GM21825 (cell line): ENCODE measurements at regions not wholly inside any gene's neighbourhood (a gene's known extent, or its start where the extent isn't known, plus 50 kb on each side); places are given as distances from the start of the nearest gene placed in this dataset.

Source experiments
- ATAC-seq: cut with Tn5 transposase; IDR thresholded peaks from one replicate; pipeline ENCODE4 v1.9.1; 2021; ENCODE audit warnings: mild to moderate bottlenecking, moderate library complexity; ENCODE audit not compliant: unreplicated experiment

- ATAC-seq: no peak
Measured at GRCh38 chr6:43838276-43839036, 68.4 kb downstream of the VEGFA start.

GRCh38 chr6:43837507-43837906 lies 67.5 kb downstream of the VEGFA start:
- no peak for ATAC-seq

- ATAC-seq: no peak
Measured at GRCh38 chr6:43836507-43837240, 66.7 kb downstream of the VEGFA start.
